HG03571 (cell line): ENCODE measurements at regions not wholly inside any gene's neighbourhood (a gene's known extent, or its start where the extent isn't known, plus 50 kb on each side); places are given as distances from the start of the nearest gene placed in this dataset.

Source experiments
- ATAC-seq: cut with Tn5 transposase; IDR thresholded peaks from one replicate; pipeline ENCODE4 v1.9.1; 2021; ENCODE audit not compliant: unreplicated experiment

GRCh38 chr10:104574838-104575237, 66.3 kb upstream of the SORCS3 start:
- no peak for ATAC-seq

GRCh38 chr10:104576611-104577010, 64.5 kb upstream of the SORCS3 start:
- ATAC-seq: no peak

GRCh38 chr10:104577163-104577562, 63.9 kb upstream of the SORCS3 start:
- no peak for ATAC-seq

- ATAC-seq: no peak
Observed at GRCh38 chr10:104577861-104578521, 63.1 kb upstream of the SORCS3 start.

GRCh38 chr10:104578671-104579070, 62.4 kb upstream of the SORCS3 start:
- no peak for ATAC-seq

- ATAC-seq: no peak
Observed at GRCh38 chr10:104579136-104579535, 62.0 kb upstream of the SORCS3 start.

GRCh38 chr10:104580321-104580720, 60.8 kb upstream of the SORCS3 start:
- no peak for ATAC-seq

GRCh38 chr10:104580774-104581675, 60.1 kb upstream of the SORCS3 start:
- peak; percentile 76 for ATAC-seq

- no peak for ATAC-seq
Observed at GRCh38 chr10:104581884-104582601, 59.0 kb upstream of the SORCS3 start.

- ATAC-seq: no peak
Observed at GRCh38 chr10:104582602-104582951, 58.5 kb upstream of the SORCS3 start.

- no peak for ATAC-seq
Observed at GRCh38 chr10:104582966-104583365, 58.1 kb upstream of the SORCS3 start.

- ATAC-seq: no peak
Observed at GRCh38 chr10:104584541-104584940, 56.5 kb upstream of the SORCS3 start.

- no peak for ATAC-seq
Observed at GRCh38 chr10:104587751-104588150, 53.3 kb upstream of the SORCS3 start.

GRCh38 chr10:104589431-104589830, 51.7 kb upstream of the SORCS3 start:
- ATAC-seq: no peak

- ATAC-seq: no peak
Observed at GRCh38 chr10:104589871-104590270, 51.2 kb upstream of the SORCS3 start.
